HG02885 (cell line): ENCODE measurements at regions not wholly inside any gene's neighbourhood (a gene's known extent, or its start where the extent isn't known, plus 50 kb on each side); places are given as distances from the start of the nearest gene placed in this dataset.

Experiments used
- ATAC-seq: cut with Tn5 transposase; IDR thresholded peaks from one replicate; pipeline ENCODE4 v1.9.1; 2021; ENCODE audit warnings: mild to moderate bottlenecking; ENCODE audit not compliant: unreplicated experiment, poor library complexity

GRCh38 chr4:147303174-147303872 lies 177.6 kb upstream of the EDNRA start:
- ATAC-seq, result no peak

DNA sequence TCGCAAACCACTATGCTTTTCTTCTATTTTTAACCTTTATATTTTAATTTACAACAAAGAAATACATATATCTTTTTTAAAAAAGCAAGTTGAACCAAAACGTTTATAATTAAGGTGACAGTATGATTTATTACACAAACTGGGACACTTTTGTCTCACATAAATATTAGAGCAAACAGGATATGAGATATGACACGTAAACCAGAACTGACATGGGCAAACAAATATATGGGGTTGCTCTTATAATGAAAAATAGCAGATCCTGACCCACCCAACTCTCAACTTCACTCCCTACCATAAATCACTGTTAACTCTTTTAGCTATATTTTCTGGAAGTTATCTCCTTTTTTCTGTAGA lies 177.0 kb upstream of the EDNRA start:
- no peak for ATAC-seq

DNA sequence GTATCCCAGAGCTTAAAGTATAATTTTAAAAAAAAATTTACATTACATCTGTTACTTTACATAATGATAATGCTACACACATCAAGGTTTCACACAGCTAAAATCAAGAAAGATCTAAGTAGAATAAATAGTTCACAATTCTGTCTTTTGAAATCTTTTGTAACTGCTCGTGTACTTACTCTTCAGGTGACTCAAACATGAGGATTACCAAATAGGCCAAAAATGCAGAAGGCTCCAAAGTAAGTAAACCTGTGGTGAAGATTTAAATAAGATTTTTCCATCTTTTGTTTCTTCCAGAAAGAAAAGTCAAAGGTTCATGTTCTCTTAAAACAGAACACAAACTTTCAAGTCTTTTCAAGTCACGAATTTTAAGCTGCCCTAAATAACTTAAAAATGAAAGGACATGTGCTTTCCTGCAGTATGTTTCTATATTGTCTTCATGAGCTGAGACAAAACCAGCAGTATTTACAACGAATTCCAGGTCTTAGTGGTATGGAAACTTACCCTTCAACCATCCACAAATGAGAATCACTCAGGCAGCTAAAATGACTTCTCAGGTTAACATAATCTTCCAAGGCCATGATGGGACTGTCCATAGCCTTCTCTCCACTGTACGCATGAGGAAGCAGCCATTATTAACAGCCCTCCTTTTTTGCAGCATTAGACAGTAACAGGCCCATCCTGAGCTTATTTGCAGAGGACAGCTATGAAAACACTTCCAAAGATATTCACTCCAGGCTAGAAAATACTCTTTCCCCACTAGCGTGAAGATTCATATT lies 172.8 kb upstream of the EDNRA start:
- ATAC-seq, result no peak

DNA sequence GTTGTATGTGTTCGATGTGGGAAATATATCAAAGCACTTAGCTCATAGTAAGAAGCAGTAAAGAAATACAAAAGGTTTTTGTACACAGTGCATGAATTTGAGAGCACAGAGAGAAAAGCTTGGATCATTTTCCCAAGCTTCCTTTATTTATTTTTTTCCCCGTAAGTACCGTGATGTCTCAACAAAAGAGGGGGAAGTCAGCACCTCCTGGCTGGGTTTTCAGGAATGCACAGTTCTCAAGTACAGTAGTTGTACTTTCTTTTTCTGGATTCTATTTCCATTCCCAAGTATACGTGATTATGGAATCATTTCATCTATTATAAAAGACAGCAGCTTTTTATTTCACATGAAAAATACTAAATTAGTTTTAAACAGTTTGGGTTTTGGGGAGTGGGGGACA lies 171.5 kb upstream of the EDNRA start:
- no peak for ATAC-seq

- ATAC-seq, result no peak
Measured at GRCh38 chr4:147310312-147310711, 170.6 kb upstream of the EDNRA start.

GRCh38 chr4:147311956-147312355 lies 168.9 kb upstream of the EDNRA start:
- ATAC-seq, result no peak

GRCh38 chr4:147312376-147313046 lies 168.4 kb upstream of the EDNRA start:
- ATAC-seq, result no peak

GRCh38 chr4:147313108-147313507 lies 167.8 kb upstream of the EDNRA start:
- no peak for ATAC-seq

DNA sequence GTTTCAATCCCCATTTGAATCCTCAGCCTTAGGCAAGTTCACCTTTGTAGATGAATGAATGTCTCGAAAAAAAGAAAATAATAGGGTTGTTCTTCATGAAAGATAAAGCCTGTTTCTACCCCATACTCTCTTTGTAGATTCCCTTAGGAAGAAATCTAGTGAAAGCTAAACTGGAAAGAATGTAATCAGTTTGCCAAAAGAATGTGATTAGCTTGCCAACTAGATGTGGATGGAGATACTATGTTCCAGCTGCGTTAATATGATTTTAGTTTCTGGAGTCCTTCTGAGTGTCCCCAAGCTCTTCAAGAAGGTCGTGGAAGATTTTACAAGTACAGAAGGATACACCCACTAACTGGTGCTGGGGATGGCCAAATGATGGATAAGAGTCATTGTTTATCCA lies 162.3 kb upstream of the EDNRA start:
- ATAC-seq, result no peak

GRCh38 chr4:147325571-147325981 lies 155.3 kb upstream of the EDNRA start:
- ATAC-seq, result no peak

GRCh38 chr4:147326591-147326990 lies 154.3 kb upstream of the EDNRA start:
- ATAC-seq, result no peak

- ATAC-seq, result no peak
Measured at GRCh38 chr4:147327322-147327721, 153.6 kb upstream of the EDNRA start.

GRCh38 chr4:147328189-147328588 lies 152.7 kb upstream of the EDNRA start:
- no peak for ATAC-seq

DNA sequence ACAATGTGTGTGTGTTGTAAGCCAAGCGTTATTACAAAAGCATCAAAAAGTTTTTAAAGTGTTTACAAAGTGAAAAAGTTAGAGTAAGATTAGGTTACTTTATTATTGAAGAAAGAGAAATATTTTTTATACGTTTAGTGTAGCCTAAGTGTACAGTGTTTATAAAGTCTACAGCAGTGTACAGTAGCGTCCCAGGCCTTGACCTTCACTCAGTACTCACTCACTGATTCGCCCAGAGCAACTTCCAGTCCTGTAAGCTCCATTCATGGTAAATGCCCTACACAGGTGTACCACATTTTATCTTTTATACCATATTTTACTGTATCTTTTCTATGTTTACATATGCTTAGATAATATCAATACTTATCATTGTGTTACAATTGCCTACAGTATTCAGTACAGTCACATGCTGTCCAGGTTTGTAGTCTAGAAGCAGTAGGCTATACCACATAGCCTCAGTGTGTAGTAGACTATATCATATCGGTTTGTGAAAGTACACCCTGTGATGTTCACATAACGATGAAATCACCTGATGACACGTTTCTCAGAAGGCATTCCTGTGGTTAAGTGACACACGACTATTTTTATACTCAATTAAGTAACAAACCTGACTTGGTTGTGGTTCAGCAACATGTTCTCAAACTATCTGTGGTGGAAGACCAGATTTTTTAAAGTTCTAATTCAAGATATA lies 152.0 kb upstream of the EDNRA start:
- ATAC-seq, result no peak

DNA sequence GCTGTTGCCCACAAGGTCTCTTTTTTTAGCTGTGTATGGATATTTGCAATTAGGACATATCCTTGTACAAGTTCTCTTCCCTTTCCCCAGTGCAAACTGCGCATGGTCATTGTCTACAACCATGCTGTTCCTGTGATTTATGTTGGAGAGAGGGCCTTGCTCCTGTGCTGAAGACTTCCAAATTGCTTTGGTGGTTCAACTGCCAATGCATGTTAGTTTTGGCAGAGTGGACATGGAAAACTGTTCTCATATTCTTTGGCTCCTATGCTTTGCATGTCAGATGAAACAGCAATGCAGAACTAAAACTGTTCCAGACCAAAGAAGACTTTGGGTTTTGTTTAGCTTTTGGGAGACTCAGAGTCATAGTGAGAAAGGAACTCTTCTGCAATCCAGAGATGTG lies 148.8 kb upstream of the EDNRA start:
- ATAC-seq, result no peak

- no peak for ATAC-seq
Measured at GRCh38 chr4:147334478-147334877, 146.4 kb upstream of the EDNRA start.

GRCh38 chr4:147335183-147335582 lies 145.7 kb upstream of the EDNRA start:
- no peak for ATAC-seq

DNA sequence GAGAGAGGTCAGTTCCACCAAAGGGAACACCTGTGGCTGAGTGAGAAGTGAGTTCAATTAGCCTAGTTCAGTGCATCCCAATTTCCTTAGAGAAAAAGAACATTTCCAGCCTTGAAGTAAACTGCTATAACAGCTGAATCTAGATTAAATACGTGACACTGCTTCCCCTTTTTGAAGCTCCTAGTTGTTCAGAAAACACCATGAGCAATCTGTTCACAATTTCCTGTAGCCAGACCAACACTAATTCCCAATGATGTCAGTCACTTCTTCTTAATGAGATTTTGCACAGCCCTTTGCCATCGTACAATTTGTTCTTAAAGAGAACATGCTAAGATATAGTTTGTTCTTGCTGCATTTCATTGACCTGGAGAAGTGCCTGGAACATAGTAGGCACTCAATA lies 144.6 kb upstream of the EDNRA start:
- ATAC-seq, result no peak

DNA sequence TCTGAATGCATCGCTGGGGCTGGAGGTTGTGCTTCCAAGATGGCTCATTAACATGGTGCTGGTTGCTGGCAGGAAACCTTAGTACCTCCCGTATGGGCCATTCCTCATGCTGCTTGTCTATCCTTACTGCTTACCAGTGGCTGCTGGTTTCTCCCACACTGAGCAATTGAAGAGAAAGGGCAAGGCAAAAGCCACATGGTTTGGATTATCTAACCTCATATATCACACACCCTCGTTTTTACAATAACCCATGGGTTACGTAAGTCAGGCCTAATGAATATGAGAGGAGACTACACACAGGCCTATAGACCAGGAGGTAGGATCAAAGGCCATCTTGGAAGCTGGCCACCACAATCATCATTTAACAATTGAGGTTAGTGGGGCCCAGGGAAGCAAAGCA lies 141.8 kb upstream of the EDNRA start:
- no peak for ATAC-seq

GRCh38 chr4:147340111-147340510 lies 140.8 kb upstream of the EDNRA start:
- peak; percentile 20 for ATAC-seq

DNA sequence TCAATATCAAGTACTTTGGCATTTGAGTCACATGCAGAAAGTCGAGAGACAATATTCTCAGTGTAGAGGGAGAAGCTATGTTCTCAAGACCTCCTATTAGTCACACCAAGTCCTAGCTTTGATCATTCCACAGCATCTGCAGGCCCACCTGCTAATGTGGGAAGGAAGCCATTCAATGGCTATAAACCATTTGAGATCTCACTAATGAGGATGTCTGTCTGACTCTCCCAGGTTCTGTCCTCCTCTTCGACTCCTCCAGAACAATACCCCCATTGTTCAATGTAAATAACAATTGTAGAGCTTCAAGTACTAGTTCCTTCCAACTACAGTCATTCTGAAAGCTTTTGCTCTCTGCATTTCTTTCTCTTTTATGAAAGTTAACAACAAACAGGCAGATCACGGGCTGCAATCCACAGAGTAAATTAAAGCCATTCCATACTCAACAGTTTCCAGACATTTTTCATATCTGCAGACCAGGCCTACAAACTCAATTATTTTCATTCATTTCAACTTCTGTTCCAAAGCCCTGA lies 140.2 kb upstream of the EDNRA start:
- ATAC-seq, result peak; percentile 49
